IPS-20b (cell line): ENCODE measurements at regions not wholly inside any gene's neighbourhood (a gene's known extent, or its start where the extent isn't known, plus 50 kb on each side); places are given as distances from the start of the nearest gene placed in this dataset.
"Not testable (repeated sequence)": the region's sequence is repeated elsewhere in the genome, so short reads cannot be mapped to it uniquely, and the experiment has no call there.

Experiments used
- H3K27ac ChIP-seq: one replicate; pipeline ENCODE4 v1.5.1; 2013; ENCODE audit warnings: low read length
- H3K27me3 ChIP-seq: 2 replicates; pipeline ENCODE4 v1.6.1; 2013; ENCODE audit warnings: mild to moderate bottlenecking, low read length, inconsistent platforms; ENCODE audit not compliant: insufficient read depth
- H3K36me3 ChIP-seq: 2 replicates; pipeline ENCODE4 v1.6.1; 2013; ENCODE audit warnings: low read depth, mild to moderate bottlenecking, inconsistent platforms, low read length, moderate library complexity; ENCODE audit not compliant: insufficient read depth
- H3K4me1 ChIP-seq: 2 replicates; pipeline ENCODE4 v1.6.1; 2013; ENCODE audit warnings: mild to moderate bottlenecking, control low read depth, inconsistent platforms, low read length, moderate library complexity; ENCODE audit not compliant: insufficient read depth
- H3K4me3 ChIP-seq: 2 replicates; pipeline ENCODE4 v1.5.1; 2013; ENCODE audit warnings: mild to moderate bottlenecking, low read length, inconsistent platforms
- H3K9ac ChIP-seq: 2 replicates; pipeline ENCODE4 v1.6.1; 2013; ENCODE audit warnings: low read depth, mild to moderate bottlenecking, inconsistent platforms, low read length, moderate library complexity
- H3K9me3 ChIP-seq: 2 replicates; pipeline ENCODE4 v1.6.1; 2013; ENCODE audit warnings: mild to moderate bottlenecking, low read depth, low read length, inconsistent platforms; ENCODE audit not compliant: insufficient read depth

DNA sequence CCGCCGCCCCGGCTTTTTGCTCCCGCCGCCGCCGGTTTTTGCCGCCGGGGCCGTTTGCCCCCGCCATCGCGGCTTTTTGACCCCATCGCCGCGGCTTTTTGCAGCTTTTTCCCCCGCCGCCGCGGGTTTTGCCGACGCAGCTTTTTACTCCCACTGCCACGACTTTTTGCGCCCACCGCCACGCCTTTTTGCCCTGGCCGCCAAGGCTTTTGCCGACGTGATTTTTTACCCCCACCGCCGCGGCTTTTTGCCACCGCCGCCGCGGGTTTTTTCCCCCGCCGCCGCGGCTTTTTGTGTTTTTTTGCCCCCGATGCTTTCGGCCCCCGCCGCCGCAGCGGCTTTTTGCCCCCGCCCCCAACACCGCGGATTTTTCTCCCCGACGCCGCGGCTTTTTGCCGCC is 5001.9 kb upstream of the OR11H1 start:
- not testable (repeated sequence) for H3K9ac ChIP-seq, H3K9me3 ChIP-seq, H3K27me3 ChIP-seq, H3K4me1 ChIP-seq, H3K36me3 ChIP-seq, H3K27ac ChIP-seq, H3K4me3 ChIP-seq

DNA sequence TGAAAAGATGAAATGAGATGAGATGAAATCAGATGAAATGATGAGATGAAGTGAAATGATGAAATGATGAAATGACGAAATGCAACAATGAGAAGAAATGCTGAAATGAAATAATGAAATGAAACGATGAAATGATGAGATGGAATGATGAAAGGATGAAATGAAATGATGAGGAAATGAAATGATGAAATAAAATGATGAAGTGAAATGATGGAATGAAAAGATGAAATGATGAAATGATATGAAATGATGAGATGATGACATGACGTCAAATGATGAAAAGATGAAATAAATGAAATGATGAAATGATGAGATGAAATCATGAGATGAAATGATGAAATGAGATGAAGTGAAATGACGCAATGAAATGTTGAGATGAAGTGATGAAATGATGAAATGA is 4996.9 kb upstream of the OR11H1 start:
- not testable (repeated sequence) for H3K27me3 ChIP-seq, H3K9me3 ChIP-seq, H3K36me3 ChIP-seq, H3K4me1 ChIP-seq, H3K9ac ChIP-seq, H3K4me3 ChIP-seq, H3K27ac ChIP-seq

DNA sequence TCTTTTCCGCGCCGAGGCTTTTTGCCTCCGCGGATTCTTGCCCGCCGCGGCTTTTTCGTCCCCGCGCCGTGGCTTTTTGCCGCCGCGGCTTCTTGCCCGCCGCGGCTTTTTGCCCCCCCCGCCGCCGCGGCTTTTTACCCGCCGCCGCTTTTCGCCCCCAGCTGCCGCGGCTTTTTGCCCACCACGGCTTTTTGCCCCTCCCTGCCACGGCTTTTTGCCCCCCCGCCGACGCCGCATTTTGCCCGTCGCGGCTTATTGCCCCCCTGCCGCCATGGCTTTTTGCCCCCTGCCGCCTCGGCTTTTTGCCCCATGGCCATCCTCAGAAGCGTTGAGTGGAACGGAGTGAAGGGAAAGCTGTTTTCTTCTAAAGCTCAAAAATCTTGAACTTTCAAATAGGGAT is 4955.5 kb upstream of the OR11H1 start:
- not testable (repeated sequence) for H3K9me3 ChIP-seq, H3K27ac ChIP-seq, H3K36me3 ChIP-seq, H3K9ac ChIP-seq, H3K4me3 ChIP-seq, H3K27me3 ChIP-seq, H3K4me1 ChIP-seq

DNA sequence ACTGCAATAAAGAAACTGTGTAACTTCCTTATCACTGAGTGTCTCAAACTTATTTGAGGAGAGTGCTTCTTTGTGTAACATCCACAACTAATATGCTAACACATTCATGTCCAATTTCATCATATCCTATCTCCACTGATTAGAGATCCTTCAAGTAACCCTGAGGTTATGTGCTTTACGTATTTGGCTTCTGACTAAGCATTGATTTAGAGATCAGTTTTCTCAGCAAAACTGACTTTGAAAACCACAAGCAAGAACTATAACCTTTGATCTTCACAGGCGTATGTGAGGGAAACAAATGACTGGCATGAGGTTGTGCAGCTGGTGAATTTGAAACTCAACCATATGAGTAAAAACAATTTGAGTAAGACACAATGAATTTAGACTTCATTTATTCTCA is 4926.9 kb upstream of the OR11H1 start:
- not testable (repeated sequence) for H3K27ac ChIP-seq, H3K27me3 ChIP-seq, H3K9me3 ChIP-seq

DNA sequence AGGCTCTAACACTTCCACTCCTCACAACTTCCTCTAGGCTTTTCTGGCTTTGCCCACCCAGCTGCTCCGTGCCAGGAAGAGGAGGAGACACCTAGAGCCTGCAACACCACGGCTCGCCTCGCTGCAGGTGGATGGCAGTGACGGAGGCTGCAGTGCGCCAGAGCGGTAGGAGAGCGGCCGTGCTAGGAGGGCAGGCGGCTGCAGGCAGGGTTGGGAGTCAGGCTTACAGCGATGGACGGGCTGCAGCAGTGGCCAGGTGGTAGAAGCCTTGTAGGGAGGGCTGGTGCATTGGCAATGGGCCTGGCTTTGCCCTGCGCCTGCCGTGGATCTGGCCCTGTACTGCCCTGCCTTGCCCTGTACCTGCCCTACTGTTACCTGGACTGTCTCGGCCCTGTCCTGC is 4896.0 kb upstream of the OR11H1 start:
- H3K4me3 ChIP-seq, H3K27me3 ChIP-seq, H3K9me3 ChIP-seq, H3K36me3 ChIP-seq, H3K27ac ChIP-seq, H3K4me1 ChIP-seq, H3K9ac ChIP-seq: not testable (repeated sequence)

More for the DNA sequence above, 4926.9 kb upstream of the OR11H1 start:
- not testable (repeated sequence) for H3K4me1 ChIP-seq, H3K4me3 ChIP-seq, H3K9ac ChIP-seq, H3K36me3 ChIP-seq

DNA sequence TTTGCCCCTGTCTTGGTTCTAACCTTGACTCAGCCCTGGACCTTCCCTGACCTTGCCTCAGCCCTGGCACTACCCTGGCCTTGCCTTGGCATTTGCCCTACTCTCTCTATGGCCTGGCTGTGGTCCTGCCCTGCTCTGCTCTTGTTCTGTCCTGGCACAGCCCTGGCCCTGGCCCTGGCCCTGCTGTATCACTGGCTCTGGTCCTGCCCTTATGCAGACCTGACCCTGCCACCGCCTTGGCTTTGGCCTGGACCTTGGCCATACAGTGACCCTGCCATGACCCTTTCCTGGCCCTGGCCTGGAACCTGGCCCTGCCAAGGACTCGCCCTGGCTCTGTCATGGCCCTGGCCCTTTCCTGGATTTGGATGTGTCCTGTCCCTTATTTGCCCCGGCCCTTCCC is 4892.7 kb upstream of the OR11H1 start:
- H3K4me1 ChIP-seq, H3K4me3 ChIP-seq, H3K36me3 ChIP-seq, H3K9me3 ChIP-seq, H3K9ac ChIP-seq, H3K27ac ChIP-seq, H3K27me3 ChIP-seq: not testable (repeated sequence)

DNA sequence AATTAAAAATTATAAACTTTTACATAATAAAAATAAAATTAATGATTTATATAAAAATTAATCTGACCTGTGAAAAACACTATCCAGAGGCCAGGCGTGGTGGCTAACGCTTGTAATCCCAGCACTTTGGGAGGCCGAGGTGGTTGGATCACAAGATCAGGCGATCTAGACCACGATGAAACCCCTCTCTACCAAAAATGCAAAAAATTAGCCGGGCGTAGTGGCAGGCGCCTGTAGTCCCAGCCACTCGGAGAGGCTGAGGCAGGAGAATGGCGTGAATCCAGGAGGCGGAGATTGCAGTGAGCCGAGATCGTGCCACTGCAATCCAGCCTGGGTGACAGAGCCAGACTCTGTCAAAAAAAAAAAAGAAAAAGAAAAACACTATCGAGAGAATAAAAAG is 4865.2 kb upstream of the OR11H1 start:
- H3K4me1 ChIP-seq, H3K27ac ChIP-seq, H3K36me3 ChIP-seq, H3K9ac ChIP-seq, H3K9me3 ChIP-seq, H3K27me3 ChIP-seq, H3K4me3 ChIP-seq: not testable (repeated sequence)

DNA sequence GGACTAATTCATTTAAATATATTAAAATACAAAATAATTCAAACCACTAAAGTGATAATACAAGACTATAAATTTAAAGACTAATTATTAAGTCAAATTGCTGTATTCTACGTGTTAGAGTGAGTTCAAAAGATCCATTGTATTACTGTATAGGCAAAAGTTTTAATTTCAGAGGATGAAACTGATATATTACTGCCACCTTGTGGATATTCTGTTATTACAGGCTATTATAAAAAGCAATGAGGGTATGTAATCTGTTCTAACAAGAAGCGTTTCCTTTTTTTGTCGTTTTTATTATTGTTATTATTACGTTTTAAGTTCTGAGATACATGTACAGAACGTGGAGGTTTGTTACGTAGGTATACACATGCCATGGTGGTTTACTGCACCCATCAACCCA is 4854.9 kb upstream of the OR11H1 start:
- peaks cover 18% of the 10 kb centered on the region for H3K9me3 ChIP-seq
- H3K9ac ChIP-seq, H3K27me3 ChIP-seq, H3K4me1 ChIP-seq, H3K4me3 ChIP-seq, H3K36me3 ChIP-seq, H3K27ac ChIP-seq: not testable (repeated sequence)

DNA sequence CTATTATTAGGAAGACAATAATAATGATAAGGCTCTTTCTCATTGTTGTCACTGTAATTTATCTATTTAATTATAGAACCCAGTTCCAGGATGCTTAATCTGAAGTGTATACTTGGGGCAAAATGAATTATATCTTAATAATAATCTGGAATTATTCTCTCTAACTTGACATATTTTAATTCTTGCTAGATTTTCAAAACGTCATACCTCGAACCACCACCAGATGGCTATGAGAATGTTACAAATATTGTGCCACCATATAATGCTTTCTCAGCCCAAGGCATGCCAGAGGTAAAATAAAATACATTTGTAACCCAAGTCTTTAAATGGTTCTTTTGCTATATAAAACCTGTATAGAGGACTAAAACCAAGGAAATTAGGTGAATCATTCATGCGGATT is 4849.3 kb upstream of the OR11H1 start:
- H3K4me1 ChIP-seq, H3K27ac ChIP-seq, H3K27me3 ChIP-seq, H3K9me3 ChIP-seq, H3K9ac ChIP-seq, H3K4me3 ChIP-seq, H3K36me3 ChIP-seq: not testable (repeated sequence)

DNA sequence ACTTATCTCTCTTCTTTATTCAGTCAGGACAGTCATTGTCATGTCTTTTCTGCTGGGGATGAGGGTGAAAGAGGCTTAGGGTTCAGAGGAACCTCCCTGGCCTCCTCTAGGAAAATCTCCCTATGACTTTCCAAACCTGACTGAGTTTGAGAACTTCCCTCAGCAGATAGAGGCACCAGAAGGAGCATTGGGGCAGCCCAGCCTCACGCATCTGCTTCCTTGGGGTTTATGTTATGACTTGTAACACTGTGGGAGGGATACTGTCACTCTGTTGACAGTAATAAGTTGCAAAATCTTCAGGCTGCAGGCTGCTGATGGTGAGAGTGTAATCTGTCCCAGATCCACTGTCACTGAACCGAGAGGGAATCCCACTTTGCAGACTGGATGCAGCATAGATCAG is 4842.6 kb upstream of the OR11H1 start:
- H3K9me3 ChIP-seq, result peaks cover 16% of the 10 kb centered on the region; the same call in 1 of the 2 replicates
- H3K27me3 ChIP-seq, H3K27ac ChIP-seq, H3K4me3 ChIP-seq, H3K36me3 ChIP-seq, H3K9ac ChIP-seq, H3K4me1 ChIP-seq: not testable (repeated sequence)

DNA sequence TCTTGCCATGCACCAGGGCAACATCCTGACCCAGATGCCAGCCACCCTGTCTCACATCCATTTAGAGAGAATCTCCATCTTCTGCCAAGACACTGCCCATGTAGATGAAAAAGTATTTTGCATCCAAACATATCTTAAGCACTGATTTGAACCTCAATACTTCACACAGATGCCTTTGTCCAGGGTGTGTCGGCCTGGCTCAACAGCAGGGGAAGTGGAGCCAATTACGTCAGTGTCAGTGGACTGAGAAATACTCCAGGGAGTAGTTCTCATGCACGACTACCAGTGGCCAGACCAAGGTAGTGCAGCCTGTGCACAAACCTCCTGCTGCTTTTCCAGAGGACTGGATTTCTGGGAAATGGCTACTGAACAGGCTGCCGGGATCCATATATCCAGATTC is 4840.7 kb upstream of the OR11H1 start:
- H3K36me3 ChIP-seq, H3K27me3 ChIP-seq, H3K4me1 ChIP-seq, H3K4me3 ChIP-seq, H3K27ac ChIP-seq, H3K9ac ChIP-seq: not testable (repeated sequence)
- peaks cover 27% of the 10 kb centered on the region; the same call in 1 of the 2 replicates for H3K9me3 ChIP-seq

DNA sequence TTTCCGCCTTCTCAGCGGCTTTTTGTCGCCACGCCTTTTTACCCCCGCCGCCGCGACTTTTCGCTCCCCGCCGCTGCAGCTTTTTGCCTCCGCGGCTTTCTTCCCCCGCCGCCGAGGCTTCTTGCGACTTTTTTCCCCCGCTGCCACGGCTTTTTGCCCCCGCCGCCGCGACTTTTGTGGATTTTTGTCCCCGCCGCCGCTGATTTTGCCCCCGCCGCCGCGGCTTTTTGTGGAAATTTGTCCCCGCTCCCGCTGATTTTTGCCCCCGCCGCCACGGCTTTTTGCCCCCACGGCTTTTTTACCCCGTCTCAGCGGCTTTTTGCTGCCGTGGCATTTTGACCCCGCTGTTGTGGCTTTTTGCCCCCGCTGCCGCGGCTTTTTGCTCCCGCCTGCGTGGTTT is 4829.2 kb upstream of the OR11H1 start:
- H3K9me3 ChIP-seq, result peaks cover 27% of the 10 kb centered on the region
- not testable (repeated sequence) for H3K36me3 ChIP-seq, H3K9ac ChIP-seq, H3K4me3 ChIP-seq, H3K27ac ChIP-seq, H3K27me3 ChIP-seq, H3K4me1 ChIP-seq

DNA sequence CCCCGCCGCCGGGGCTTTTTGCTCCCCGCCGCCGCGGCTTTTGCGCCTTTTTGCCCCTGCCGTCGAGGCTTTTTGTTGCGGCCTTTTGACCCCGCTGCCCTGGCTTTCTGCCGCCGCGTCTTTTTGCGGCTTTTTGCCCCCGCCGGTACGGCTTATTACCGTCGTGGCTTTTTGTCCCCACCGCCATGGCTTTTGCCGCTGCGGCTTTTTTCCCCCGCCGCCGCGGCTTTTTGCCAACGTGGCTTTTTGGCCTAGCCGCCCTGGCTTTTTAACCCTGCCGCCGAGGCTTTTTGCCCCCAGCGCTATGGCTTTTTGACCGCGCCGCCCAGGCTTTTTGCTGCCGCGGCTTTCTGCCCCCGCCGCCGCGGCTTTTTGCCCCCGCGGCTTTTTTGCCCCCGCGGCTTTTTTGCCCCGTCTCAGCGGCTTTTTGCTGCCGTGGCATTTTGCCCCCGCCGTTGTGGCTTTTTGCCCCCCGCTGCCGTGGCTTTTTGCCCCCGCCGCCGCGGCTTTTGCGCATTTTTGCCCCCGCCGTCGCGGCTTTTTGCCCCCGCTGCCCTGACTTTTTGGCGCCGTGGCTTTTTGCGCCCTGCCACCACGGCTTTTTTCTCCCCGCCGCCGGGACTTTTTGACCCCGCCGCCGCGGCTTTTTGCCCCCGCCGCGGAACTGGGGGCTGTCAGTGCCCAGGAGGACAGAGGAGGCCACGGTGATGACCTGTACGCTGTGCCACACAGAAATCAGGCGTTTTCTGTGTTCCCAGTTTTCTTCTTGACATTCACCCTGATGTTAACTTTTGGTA is 4828.5 kb upstream of the OR11H1 start:
- H3K4me3 ChIP-seq, H3K27me3 ChIP-seq, H3K4me1 ChIP-seq, H3K36me3 ChIP-seq, H3K9ac ChIP-seq, H3K27ac ChIP-seq: not testable (repeated sequence)
- peaks cover 27% of the 10 kb centered on the region for H3K9me3 ChIP-seq
